ENCODE measurements at regions not wholly inside any gene's neighbourhood (a gene's known extent, or its start where the extent isn't known, plus 50 kb on each side); places are given as distances from the start of the nearest gene placed in this dataset.

- ATAC-seq (no peak), DNase-seq (ENCODE audit: low spot score) (no peak)
- ChIA-PET POLR2A (no interaction called here), CTCF (interaction anchor here (1.0 kb wide), 1 partner anchor 120 kb away, joined by 4 read pairs; no protein-coding TSS in a partner anchor)
- no peaks in the 10 kb centered on the region for H3K9me3 Mint-ChIP-seq
- H3K27me3 Mint-ChIP-seq (ENCODE audit: low read depth), result no peaks in the 10 kb centered on the region
- H3K4me3 Mint-ChIP-seq, result no peak overlapping the region
- TF ChIP-seq ZNF396 (CRISPR knock-in tag; IDR thresholded peaks at IDR 0.05; ENCODE audit: borderline replicate concordance), result no peak
- TF ChIP-seq NR2C2 (CRISPR knock-in tag; IDR thresholded peaks at IDR 0.05), result no peak
- no peak for TF ChIP-seq HMGXB4 (CRISPR knock-in tag; IDR thresholded peaks at IDR 0.05)
- TF ChIP-seq ZNF263 (CRISPR knock-in tag; IDR thresholded peaks at IDR 0.05; ENCODE audit: low read depth), result no peak
- no peak for TF ChIP-seq USF1 (CRISPR knock-in tag; IDR thresholded peaks at IDR 0.05)
- TF ChIP-seq FOXP1 (CRISPR knock-in tag; IDR thresholded peaks at IDR 0.05; ENCODE audit: borderline replicate concordance), result no peak
- TF ChIP-seq AFF4 (CRISPR knock-in tag; IDR thresholded peaks at IDR 0.05; ENCODE audit: borderline replicate concordance), result no peak
- TF ChIP-seq SMAD3 (CRISPR knock-in tag; IDR thresholded peaks at IDR 0.05; ENCODE audit: borderline replicate concordance), result no peak
- no peak for TF ChIP-seq ATF1 (CRISPR knock-in tag; IDR thresholded peaks at IDR 0.05)
- no peak for TF ChIP-seq TEAD4 (CRISPR knock-in tag; IDR thresholded peaks at IDR 0.05)
- TF ChIP-seq E2F1 (CRISPR knock-in tag; IDR thresholded peaks at IDR 0.05), result no peak
- no peak for TF ChIP-seq AR (CRISPR knock-in tag; IDR thresholded peaks at IDR 0.05)
- no peak for TF ChIP-seq NR1H2 (CRISPR knock-in tag; IDR thresholded peaks at IDR 0.05)
- H3K36me3 Mint-ChIP-seq, result no peaks in the 10 kb centered on the region
- no peak overlapping the region for H3K27ac Mint-ChIP-seq
- 0 out of 2 replicates have a peak, but pooled peaks cover 10% of the 10 kb centered on the region for H3K4me1 Mint-ChIP-seq
These were observed 269.2 kb downstream of the FIGN start for GRCh38 chr2:163466331-163467250.

Measured in WTC11 (cell line).